ENCODE measurements at regions not wholly inside any gene's neighbourhood (a gene's known extent, or its start where the extent isn't known, plus 50 kb on each side); places are given as distances from the start of the nearest gene placed in this dataset.
"Not testable (repeated sequence)": the region's sequence is repeated elsewhere in the genome, so short reads cannot be mapped to it uniquely, and the experiment has no call there.

GRCh38 chrX:124426288-124427169 lies 80.2 kb downstream of the SH2D1A start:
- no peak for DNase-seq (ENCODE audit: low spot score)

- no peak for DNase-seq (ENCODE audit: low spot score)
These were observed 86.8 kb downstream of the SH2D1A start for GRCh38 chrX:124433186-124433585.

- no peak for DNase-seq (ENCODE audit: low spot score)
These were observed 89.3 kb downstream of the SH2D1A start for GRCh38 chrX:124435616-124436015.

- DNase-seq (ENCODE audit: low spot score), result no peak
These were observed 94.3 kb downstream of the SH2D1A start for GRCh38 chrX:124440695-124441094.

GRCh38 chrX:124441971-124442590 lies 95.7 kb downstream of the SH2D1A start:
- no peak for DNase-seq (ENCODE audit: low spot score)

- no peak for DNase-seq (ENCODE audit: low spot score)
These were observed 109.6 kb downstream of the SH2D1A start for GRCh38 chrX:124455966-124456365.

GRCh38 chrX:124459851-124460250 lies 113.5 kb downstream of the SH2D1A start:
- DNase-seq (ENCODE audit: low spot score), result not testable (repeated sequence)

- DNase-seq (ENCODE audit: low spot score), result no peak
These were observed 116.6 kb downstream of the SH2D1A start for GRCh38 chrX:124462931-124463330.

- DNase-seq (ENCODE audit: low spot score), result no peak
These were observed 120.8 kb downstream of the SH2D1A start for GRCh38 chrX:124467202-124467601.

- no peak for DNase-seq (ENCODE audit: low spot score)
These were observed 129.0 kb downstream of the SH2D1A start for GRCh38 chrX:124475358-124475757.

GRCh38 chrX:124476562-124476961 lies 130.2 kb downstream of the SH2D1A start:
- no peak for DNase-seq (ENCODE audit: low spot score)

- no peak for DNase-seq (ENCODE audit: low spot score)
These were observed 131.7 kb downstream of the SH2D1A start for GRCh38 chrX:124478046-124478445.

- no peak for DNase-seq (ENCODE audit: low spot score)
These were observed 142.2 kb downstream of the SH2D1A start for GRCh38 chrX:124488412-124489161.

GRCh38 chrX:124493984-124494383 lies 147.6 kb downstream of the SH2D1A start:
- no peak for DNase-seq (ENCODE audit: low spot score)

GRCh38 chrX:124497386-124497785 lies 151.0 kb downstream of the SH2D1A start:
- no peak for DNase-seq (ENCODE audit: low spot score)

- no peak for DNase-seq (ENCODE audit: low spot score)
These were observed 155.2 kb downstream of the SH2D1A start for GRCh38 chrX:124501586-124501985.

- DNase-seq (ENCODE audit: low spot score), result no peak
These were observed 155.8 kb downstream of the SH2D1A start for GRCh38 chrX:124502166-124502565.

- no peak for DNase-seq (ENCODE audit: low spot score)
These were observed 156.2 kb downstream of the SH2D1A start for GRCh38 chrX:124502599-124502998.

- DNase-seq (ENCODE audit: low spot score), result no peak
These were observed 158.0 kb downstream of the SH2D1A start for GRCh38 chrX:124504111-124504983.

GRCh38 chrX:124506066-124506465 lies 159.7 kb downstream of the SH2D1A start:
- DNase-seq (ENCODE audit: low spot score), result no peak

- no peak for DNase-seq (ENCODE audit: low spot score)
These were observed 160.9 kb downstream of the SH2D1A start for GRCh38 chrX:124507246-124507645.

GRCh38 chrX:124518885-124519284 lies 172.5 kb downstream of the SH2D1A start:
- no peak for DNase-seq (ENCODE audit: low spot score)
